Suprapubic skin (tissue), 4 donors: ENCODE measurements at regions not wholly inside any gene's neighbourhood (a gene's known extent, or its start where the extent isn't known, plus 50 kb on each side); places are given as distances from the start of the nearest gene placed in this dataset.

Source experiments
- DNase-seq, 2 donors: peaks; one replicate each; pipeline ENCODE4 v3.0.0-alpha.2; 2019; ENCODE audit warnings: low spot score in 2 of 2
- H3K27ac ChIP-seq: fragments of 200-600 bp; sonication (generic); one replicate; pipeline ENCODE4 v1.5.1; 2019
- H3K27me3 ChIP-seq: fragments of 200-600 bp; sonication (generic); one replicate; pipeline ENCODE4 v1.5.1; 2019
- H3K36me3 ChIP-seq: fragments of 200-600 bp; sonication (generic); one replicate; pipeline ENCODE4 v1.5.1; 2019
- H3K4me1 ChIP-seq: fragments of 200-600 bp; sonication (generic); one replicate; pipeline ENCODE4 v1.5.1; 2019
- H3K4me3 ChIP-seq: fragments of 200-600 bp; sonication (generic); one replicate; pipeline ENCODE4 v1.5.1; 2019; ENCODE audit warnings: mild to moderate bottlenecking
- H3K9me3 ChIP-seq: fragments of 200-600 bp; sonication (generic); one replicate; pipeline ENCODE4 v1.5.1; 2019
- CTCF ChIP-seq, 2 donors: fragments of 200-600 bp in 1 of 2; fragments of 450-650 bp in 1 of 2; sonication (generic) in 1 of 2; IDR thresholded peaks; one replicate each; pipeline ENCODE4 v1.5.1; 2016 to 2019; ENCODE audit warnings: antibody characterized with exemption in 2 of 2, mild to moderate bottlenecking in 1 of 2, moderate library complexity in 1 of 2
- EP300 ChIP-seq: sonication (generic); formaldehyde crosslinking; IDR thresholded peaks from one replicate; pipeline ENCODE4 v1.6.1; 2017; ENCODE audit warnings: antibody characterized with exemption
- POLR2A ChIP-seq, 2 donors: fragments of 450-650 bp; IDR thresholded peaks; one replicate each; pipeline ENCODE4 v1.6.1; 2017; ENCODE audit warnings: antibody characterized with exemption in 2 of 2, mild to moderate bottlenecking in 2 of 2, moderate library complexity in 2 of 2
- POLR2AphosphoS5 ChIP-seq, 3 donors: sonication (generic); formaldehyde crosslinking; IDR thresholded peaks; one replicate each; pipeline ENCODE4 v1.6.1; 2017; ENCODE audit warnings: antibody characterized with exemption in 3 of 3
- WGBS: methylation state at CpG from one replicate; pipeline ENCODE4 v1.1.5; 2018; 5-methylcytosine and 5-hydroxymethylcytosine counted together

GRCh38 chr2:220660277-220661145 lies 911.6 kb downstream of the EPHA4 start:
- Histone ChIP-seq H3K4me1 (peaks cover 23% of the 10 kb centered on the region), H3K27me3 (no peaks in the 10 kb centered on the region), H3K9me3 (no peaks in the 10 kb centered on the region), H3K27ac (peak overlapping the region; percentile 69), H3K36me3 (no peaks in the 10 kb centered on the region), H3K4me3 (no peak overlapping the region)
- no peak for DNase-seq
- 33% methylated on average over 4 of the region's 4 CpGs for WGBS
- TF ChIP-seq POLR2AphosphoS5 (IDR thresholded peaks at IDR 0.05) (no peak), CTCF (IDR thresholded peaks at IDR 0.05) (no peak), EP300 (no peak)

GRCh38 chr2:220662431-220662830 lies 909.7 kb downstream of the EPHA4 start:
- 47% methylated on average over 3 of the region's 3 CpGs for WGBS
- TF ChIP-seq EP300 (no peak), POLR2A (IDR thresholded peaks at IDR 0.05) (no peak), CTCF (IDR thresholded peaks at IDR 0.05) (no peak), POLR2AphosphoS5 (IDR thresholded peaks at IDR 0.05) (no peak)
- Histone ChIP-seq H3K4me1 (peaks cover 23% of the 10 kb centered on the region), H3K36me3 (no peaks in the 10 kb centered on the region), H3K27ac (peak overlapping the region; percentile 69), H3K27me3 (no peaks in the 10 kb centered on the region), H3K4me3 (no peak overlapping the region), H3K9me3 (no peaks in the 10 kb centered on the region)
- DNase-seq = no peak

GRCh38 chr2:220663065-220663464 lies 909.0 kb downstream of the EPHA4 start:
- Histone ChIP-seq H3K36me3 (no peaks in the 10 kb centered on the region), H3K4me1 (peaks cover 23% of the 10 kb centered on the region), H3K27ac (no peak overlapping the region), H3K27me3 (no peaks in the 10 kb centered on the region), H3K9me3 (no peaks in the 10 kb centered on the region), H3K4me3 (no peak overlapping the region)
- DNase-seq = no peak
- no peak for TF ChIP-seq POLR2AphosphoS5 (IDR thresholded peaks at IDR 0.05)
- TF ChIP-seq CTCF (IDR thresholded peaks at IDR 0.05) = no peak
- no peak for TF ChIP-seq EP300
- TF ChIP-seq POLR2A (IDR thresholded peaks at IDR 0.05) = no peak

- H3K36me3 ChIP-seq = no peaks in the 10 kb centered on the region
- 67% methylated on average over 8 of the region's 8 CpGs for WGBS
- peaks cover 23% of the 10 kb centered on the region for H3K4me1 ChIP-seq
- no peak overlapping the region for H3K4me3 ChIP-seq
- H3K27me3 ChIP-seq = no peaks in the 10 kb centered on the region
- H3K9me3 ChIP-seq = no peaks in the 10 kb centered on the region
- H3K27ac ChIP-seq = no peak overlapping the region
- DNase-seq = no peak
- TF ChIP-seq POLR2AphosphoS5 (IDR thresholded peaks at IDR 0.05) = no peak
- no peak for TF ChIP-seq CTCF (IDR thresholded peaks at IDR 0.05)
- TF ChIP-seq POLR2A (IDR thresholded peaks at IDR 0.05) = no peak
- TF ChIP-seq EP300 = no peak
Observed at GRCh38 chr2:220664272-220665107, 907.6 kb downstream of the EPHA4 start.

GRCh38 chr2:220665108-220665471 lies 907.0 kb downstream of the EPHA4 start:
- no peak for TF ChIP-seq POLR2A (IDR thresholded peaks at IDR 0.05)
- no peak for TF ChIP-seq CTCF (IDR thresholded peaks at IDR 0.05)
- no peak for TF ChIP-seq EP300
- no peak for TF ChIP-seq POLR2AphosphoS5 (IDR thresholded peaks at IDR 0.05)
- WGBS = 76% methylated on average over 3 of the region's 3 CpGs

More at GRCh38 chr2:220665108-220665471, 907.0 kb downstream of the EPHA4 start:
- Histone ChIP-seq H3K4me1 (peaks cover 23% of the 10 kb centered on the region), H3K4me3 (no peak overlapping the region), H3K9me3 (no peaks in the 10 kb centered on the region), H3K27ac (no peak overlapping the region), H3K27me3 (no peaks in the 10 kb centered on the region), H3K36me3 (no peaks in the 10 kb centered on the region)
- no peak for DNase-seq
